Prostate gland (tissue), 2 donors: ENCODE measurements at regions not wholly inside any gene's neighbourhood (a gene's known extent, or its start where the extent isn't known, plus 50 kb on each side); places are given as distances from the start of the nearest gene placed in this dataset.

Experiments used
- POLR2A ChIP-seq: fragments of 450-650 bp; IDR thresholded peaks from one replicate; pipeline ENCODE4 v1.6.1; 2016; ENCODE audit warnings: antibody characterized with exemption, mild to moderate bottlenecking
- POLR2AphosphoS5 ChIP-seq: sonication (generic); formaldehyde crosslinking; IDR thresholded peaks from one replicate; pipeline ENCODE4 v1.6.1; 2017; ENCODE audit warnings: antibody characterized with exemption
- TF ChIP-seq, protein P1 (sequence below), 4 experiments: fragments of 200-600 bp in 2 of 4; fragments of 450-650 bp in 2 of 4; sonication (generic) in 2 of 4; IDR thresholded peaks; 1 replicate in 3 of 4; 2 replicates in 1 of 4; pipeline ENCODE4 v1.5.1; 2016 to 2019; ENCODE audit warnings: antibody characterized with exemption in 4 of 4, mild to moderate bottlenecking in 2 of 4, moderate library complexity in 2 of 4

DNA sequence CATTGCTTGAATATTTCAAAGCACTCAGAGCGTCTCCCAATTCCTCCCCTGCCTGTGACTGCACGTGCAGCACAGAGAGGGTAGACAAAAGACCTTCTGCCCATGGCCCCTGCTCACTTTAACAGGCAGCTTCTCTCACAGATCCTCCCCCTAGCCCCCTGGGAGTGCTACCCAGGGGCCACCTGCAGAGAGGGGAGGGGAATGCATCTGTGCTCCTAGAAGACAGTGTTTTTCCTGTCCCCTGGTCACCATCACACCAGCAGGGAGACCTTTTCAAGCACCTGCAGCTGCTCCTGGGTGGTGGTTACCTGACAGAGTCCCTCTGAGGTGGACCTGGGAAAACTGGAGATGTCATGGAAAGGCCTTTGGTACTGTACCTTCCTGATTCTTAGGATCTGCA lies 56.7 kb upstream of the PRR23C start:
- TF ChIP-seq, protein P1, sequence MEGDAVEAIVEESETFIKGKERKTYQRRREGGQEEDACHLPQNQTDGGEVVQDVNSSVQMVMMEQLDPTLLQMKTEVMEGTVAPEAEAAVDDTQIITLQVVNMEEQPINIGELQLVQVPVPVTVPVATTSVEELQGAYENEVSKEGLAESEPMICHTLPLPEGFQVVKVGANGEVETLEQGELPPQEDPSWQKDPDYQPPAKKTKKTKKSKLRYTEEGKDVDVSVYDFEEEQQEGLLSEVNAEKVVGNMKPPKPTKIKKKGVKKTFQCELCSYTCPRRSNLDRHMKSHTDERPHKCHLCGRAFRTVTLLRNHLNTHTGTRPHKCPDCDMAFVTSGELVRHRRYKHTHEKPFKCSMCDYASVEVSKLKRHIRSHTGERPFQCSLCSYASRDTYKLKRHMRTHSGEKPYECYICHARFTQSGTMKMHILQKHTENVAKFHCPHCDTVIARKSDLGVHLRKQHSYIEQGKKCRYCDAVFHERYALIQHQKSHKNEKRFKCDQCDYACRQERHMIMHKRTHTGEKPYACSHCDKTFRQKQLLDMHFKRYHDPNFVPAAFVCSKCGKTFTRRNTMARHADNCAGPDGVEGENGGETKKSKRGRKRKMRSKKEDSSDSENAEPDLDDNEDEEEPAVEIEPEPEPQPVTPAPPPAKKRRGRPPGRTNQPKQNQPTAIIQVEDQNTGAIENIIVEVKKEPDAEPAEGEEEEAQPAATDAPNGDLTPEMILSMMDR (IDR thresholded peaks at IDR 0.05): no peak
- TF ChIP-seq POLR2A (no peak), POLR2AphosphoS5 (no peak)
